ENCODE measurements at regions not wholly inside any gene's neighbourhood (a gene's known extent, or its start where the extent isn't known, plus 50 kb on each side); places are given as distances from the start of the nearest gene placed in this dataset.

GRCh38 chr20:48557380-48557779 is 270.4 kb downstream of the PREX1 start:
- no peaks in the 10 kb centered on the region for H3K4me1 ChIP-seq (ENCODE audit: insufficient read depth, low read length)
- H4K20me1 ChIP-seq (ENCODE audit: insufficient read depth, low read length), result no peaks in the 10 kb centered on the region
- H3K9ac ChIP-seq (ENCODE audit: insufficient read depth, low read depth, low read length), result no peak overlapping the region
- POLR2A ChIA-PET, result no interaction called here
- no peak for DNase-seq (ENCODE audit: low spot score)
- no peaks in the 10 kb centered on the region for H3K79me2 ChIP-seq (ENCODE audit: insufficient read depth, low read length)
- no peak for FAIRE-seq
- no peak overlapping the region for H3K4me3 ChIP-seq (replicated peaks in 1 of 3; ENCODE audit: insufficient read depth in 1 of 3, low read depth in 2 of 3, low read length in 3 of 3)
- no peaks in the 10 kb centered on the region for H3K36me3 ChIP-seq (replicated peaks in 1 of 2; ENCODE audit: control insufficient read depth in 1 of 2, insufficient read depth in 2 of 2, low read length in 2 of 2)
- no peaks in the 10 kb centered on the region for H3K9me3 ChIP-seq (ENCODE audit: low read length)
- H2AFZ ChIP-seq (ENCODE audit: low read length), result no peak overlapping the region
- CTCF ChIA-PET (ENCODE audit: low intra/inter-chr PET ratio, low total read pairs), result no interaction called here
- intact Hi-C loops (cut with micrococcal nuclease; ENCODE audit: unreplicated experiment), result no loop called here
- 24% methylated on average over 3 of the region's 3 CpGs for WGBS (ENCODE audit: low lambda C conversion rate)
- 0 out of 5 replicates have a peak, but pooled peaks cover 0 to 10% of the 10 kb centered on the region in 2 experiments for H3K27me3 ChIP-seq (ENCODE audit: control insufficient read depth in 1 of 2, insufficient read depth in 2 of 2, low read length in 2 of 2)
- H3K27ac ChIP-seq (ENCODE audit: extremely low read length, insufficient read depth, low read length), result no peak overlapping the region
- ATAC-seq, result no peak
- TF ChIP-seq ZNF432 (CRISPR knock-in tag; IDR thresholded peaks at IDR 0.05; ENCODE audit: borderline replicate concordance) (no peak), ZBTB8A (CRISPR knock-in tag; IDR thresholded peaks at IDR 0.05; ENCODE audit: borderline replicate concordance, low read depth) (no peak), TAF15 (IDR thresholded peaks at IDR 0.05; ENCODE audit: low read depth, low read length, poor library complexity, severe bottlenecking) (no peak)
- in situ Hi-C loops (cut with HindIII; ENCODE audit: extremely low pct_ligation_motif_present, low pct_unique_long_range_greater_than_20kb), result no loop called here
- no TSS peak for BruUV-seq (replicated peaks)
- H3K4me2 ChIP-seq (ENCODE audit: low read depth, low read length), result no peak overlapping the region

DNA sequence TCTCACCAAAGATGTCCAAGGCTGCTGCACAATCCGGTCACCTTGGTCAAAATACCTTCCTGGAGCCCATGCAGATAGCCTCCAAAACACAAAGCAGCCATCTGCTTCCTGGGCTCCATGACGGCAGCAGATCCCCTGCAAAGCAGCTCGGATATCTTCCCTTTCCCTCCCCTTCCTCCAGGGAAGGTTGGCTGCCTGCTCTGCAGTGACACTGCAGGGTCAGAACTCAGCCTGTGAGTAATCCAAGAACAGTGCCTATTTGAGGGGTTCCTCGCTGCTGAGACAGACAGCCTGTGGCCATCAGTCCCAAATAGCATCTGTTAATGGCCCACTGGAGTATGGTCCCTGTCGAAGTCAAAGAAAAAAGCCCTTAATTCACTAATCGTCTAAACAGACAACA is 270.8 kb downstream of the PREX1 start:
- Histone ChIP-seq H4K20me1 (ENCODE audit: insufficient read depth, low read length) (no peaks in the 10 kb centered on the region), H3K4me3 (replicated peaks in 1 of 3; ENCODE audit: insufficient read depth in 1 of 3, low read depth in 2 of 3, low read length in 3 of 3) (no peak overlapping the region), H3K4me2 (ENCODE audit: low read depth, low read length) (no peak overlapping the region), H3K27ac (ENCODE audit: extremely low read length, insufficient read depth, low read length) (no peak overlapping the region), H2AFZ (ENCODE audit: low read length) (no peak overlapping the region), H3K4me1 (ENCODE audit: insufficient read depth, low read length) (no peaks in the 10 kb centered on the region), H3K27me3 (ENCODE audit: control insufficient read depth in 1 of 2, insufficient read depth in 2 of 2, low read length in 2 of 2) (0 out of 5 replicates have a peak, but pooled peaks cover 0 to 13% of the 10 kb centered on the region in 2 experiments), H3K79me2 (ENCODE audit: insufficient read depth, low read length) (no peaks in the 10 kb centered on the region), H3K9me3 (ENCODE audit: low read length) (no peaks in the 10 kb centered on the region), H3K9ac (ENCODE audit: insufficient read depth, low read depth, low read length) (no peak overlapping the region), H3K36me3 (replicated peaks in 1 of 2; ENCODE audit: control insufficient read depth in 1 of 2, insufficient read depth in 2 of 2, low read length in 2 of 2) (no peaks in the 10 kb centered on the region)
- BruUV-seq (replicated peaks), result no TSS peak
- in situ Hi-C loops (cut with HindIII; ENCODE audit: extremely low pct_ligation_motif_present, low pct_unique_long_range_greater_than_20kb) (no loop called here), intact Hi-C loops (cut with micrococcal nuclease; ENCODE audit: unreplicated experiment) (no loop called here)
- ATAC-seq, result no peak
- no peak for FAIRE-seq
- WGBS (ENCODE audit: low lambda C conversion rate), result 10% methylated on average over 6 of the region's 6 CpGs
- CTCF ChIA-PET (ENCODE audit: low intra/inter-chr PET ratio, low total read pairs), result no interaction called here
- DNase-seq (ENCODE audit: low spot score), result no peak
- POLR2A ChIA-PET, result no interaction called here
- TF ChIP-seq CEBPB (IDR thresholded peaks at IDR 0.05; ENCODE audit: borderline replicate concordance, low read depth, low read length) (no peak), NCOA5 (CRISPR knock-in tag; IDR thresholded peaks at IDR 0.05) (no peak), ISX (CRISPR knock-in tag; conservative IDR thresholded peaks at IDR 0.05) (no peak), HOXA9 (CRISPR knock-in tag; IDR thresholded peaks at IDR 0.05; ENCODE audit: borderline replicate concordance) (no peak), ZFP91 (CRISPR knock-in tag; IDR thresholded peaks at IDR 0.05; ENCODE audit: borderline replicate concordance) (no peak)
- TF ChIP-seq, protein P1, sequence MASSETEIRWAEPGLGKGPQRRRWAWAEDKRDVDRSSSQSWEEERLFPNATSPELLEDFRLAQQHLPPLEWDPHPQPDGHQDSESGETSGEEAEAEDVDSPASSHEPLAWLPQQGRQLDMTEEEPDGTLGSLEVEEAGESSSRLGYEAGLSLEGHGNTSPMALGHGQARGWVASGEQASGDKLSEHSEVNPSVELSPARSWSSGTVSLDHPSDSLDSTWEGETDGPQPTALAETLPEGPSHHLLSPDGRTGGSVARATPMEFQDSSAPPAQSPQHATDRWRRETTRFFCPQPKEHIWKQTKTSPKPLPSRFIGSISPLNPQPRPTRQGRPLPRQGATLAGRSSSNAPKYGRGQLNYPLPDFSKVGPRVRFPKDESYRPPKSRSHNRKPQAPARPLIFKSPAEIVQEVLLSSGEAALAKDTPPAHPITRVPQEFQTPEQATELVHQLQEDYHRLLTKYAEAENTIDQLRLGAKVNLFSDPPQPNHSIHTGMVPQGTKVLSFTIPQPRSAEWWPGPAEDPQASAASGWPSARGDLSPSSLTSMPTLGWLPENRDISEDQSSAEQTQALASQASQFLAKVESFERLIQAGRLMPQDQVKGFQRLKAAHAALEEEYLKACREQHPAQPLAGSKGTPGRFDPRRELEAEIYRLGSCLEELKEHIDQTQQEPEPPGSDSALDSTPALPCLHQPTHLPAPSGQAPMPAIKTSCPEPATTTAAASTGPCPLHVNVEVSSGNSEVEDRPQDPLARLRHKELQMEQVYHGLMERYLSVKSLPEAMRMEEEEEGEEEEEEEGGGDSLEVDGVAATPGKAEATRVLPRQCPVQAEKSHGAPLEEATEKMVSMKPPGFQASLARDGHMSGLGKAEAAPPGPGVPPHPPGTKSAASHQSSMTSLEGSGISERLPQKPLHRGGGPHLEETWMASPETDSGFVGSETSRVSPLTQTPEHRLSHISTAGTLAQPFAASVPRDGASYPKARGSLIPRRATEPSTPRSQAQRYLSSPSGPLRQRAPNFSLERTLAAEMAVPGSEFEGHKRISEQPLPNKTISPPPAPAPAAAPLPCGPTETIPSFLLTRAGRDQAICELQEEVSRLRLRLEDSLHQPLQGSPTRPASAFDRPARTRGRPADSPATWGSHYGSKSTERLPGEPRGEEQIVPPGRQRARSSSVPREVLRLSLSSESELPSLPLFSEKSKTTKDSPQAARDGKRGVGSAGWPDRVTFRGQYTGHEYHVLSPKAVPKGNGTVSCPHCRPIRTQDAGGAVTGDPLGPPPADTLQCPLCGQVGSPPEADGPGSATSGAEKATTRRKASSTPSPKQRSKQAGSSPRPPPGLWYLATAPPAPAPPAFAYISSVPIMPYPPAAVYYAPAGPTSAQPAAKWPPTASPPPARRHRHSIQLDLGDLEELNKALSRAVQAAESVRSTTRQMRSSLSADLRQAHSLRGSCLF (CRISPR knock-in tag; IDR thresholded peaks at IDR 0.05; ENCODE audit: borderline replicate concordance), result no peak
- TF ChIP-seq, protein P2, sequence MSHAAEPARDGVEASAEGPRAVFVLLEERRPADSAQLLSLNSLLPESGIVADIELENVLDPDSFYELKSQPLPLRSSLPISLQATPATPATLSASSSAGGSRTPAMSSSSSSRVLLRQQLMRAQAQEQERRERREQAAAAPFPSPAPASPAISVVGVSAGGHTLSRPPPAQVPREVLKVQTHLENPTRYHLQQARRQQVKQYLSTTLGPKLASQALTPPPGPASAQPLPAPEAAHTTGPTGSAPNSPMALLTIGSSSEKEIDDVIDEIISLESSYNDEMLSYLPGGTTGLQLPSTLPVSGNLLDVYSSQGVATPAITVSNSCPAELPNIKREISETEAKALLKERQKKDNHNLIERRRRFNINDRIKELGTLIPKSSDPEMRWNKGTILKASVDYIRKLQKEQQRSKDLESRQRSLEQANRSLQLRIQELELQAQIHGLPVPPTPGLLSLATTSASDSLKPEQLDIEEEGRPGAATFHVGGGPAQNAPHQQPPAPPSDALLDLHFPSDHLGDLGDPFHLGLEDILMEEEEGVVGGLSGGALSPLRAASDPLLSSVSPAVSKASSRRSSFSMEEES (CRISPR knock-in tag; IDR thresholded peaks at IDR 0.05), result no peak
